GM21526 (cell line): ENCODE measurements at regions not wholly inside any gene's neighbourhood (a gene's known extent, or its start where the extent isn't known, plus 50 kb on each side); places are given as distances from the start of the nearest gene placed in this dataset.

Experiments used
- ATAC-seq: cut with Tn5 transposase; IDR thresholded peaks from one replicate; pipeline ENCODE4 v1.9.1; 2021; ENCODE audit warnings: moderate library complexity; ENCODE audit not compliant: unreplicated experiment, low FRiP score

GRCh38 chr4:171639540-171639939 is 173.7 kb upstream of the GALNTL6 start:
- peak; percentile 92 for ATAC-seq

DNA sequence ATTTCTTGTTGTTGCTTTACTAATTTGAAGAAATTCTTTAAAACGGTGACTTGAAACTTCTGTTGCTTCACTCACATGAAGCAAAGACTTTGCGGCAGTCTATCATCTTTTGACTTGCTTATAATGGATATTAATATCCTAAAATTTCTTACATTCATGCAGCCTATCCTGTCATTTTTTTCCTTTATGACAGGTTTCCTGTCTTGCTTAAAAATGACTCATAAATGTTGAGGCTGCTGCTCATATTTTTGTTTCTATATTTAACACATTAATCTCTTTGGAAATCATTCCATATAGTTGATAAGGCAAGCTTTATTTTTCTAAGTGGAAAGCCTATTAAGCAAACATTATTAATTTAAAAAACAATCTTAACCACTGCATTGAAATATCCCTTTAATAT is 176.6 kb upstream of the GALNTL6 start:
- ATAC-seq, result no peak

GRCh38 chr4:171629737-171630136 is 183.5 kb upstream of the GALNTL6 start:
- no peak for ATAC-seq

DNA sequence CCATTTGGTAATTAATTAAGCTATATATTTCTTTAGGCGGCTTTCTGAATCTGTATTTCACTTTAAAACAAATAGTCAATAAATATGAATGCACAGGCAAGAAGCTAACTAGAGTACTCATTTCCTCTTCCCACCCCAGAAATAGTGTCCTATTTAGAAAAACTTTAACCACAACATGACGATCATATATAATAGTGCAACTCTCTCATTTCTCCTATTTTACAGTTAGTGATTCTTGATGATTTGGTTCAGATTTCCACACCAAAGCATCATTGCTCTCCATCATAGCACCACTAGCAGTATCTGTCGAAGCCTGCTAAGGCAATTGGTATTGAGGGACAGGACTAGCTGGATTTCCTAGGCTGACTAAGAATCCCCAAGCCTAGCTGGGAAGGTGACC is 184.0 kb upstream of the GALNTL6 start:
- ATAC-seq, result peak; percentile 95

GRCh38 chr4:171626554-171626953 is 186.7 kb upstream of the GALNTL6 start:
- ATAC-seq, result no peak

- no peak for ATAC-seq
Observed at GRCh38 chr4:171622729-171623128, 190.5 kb upstream of the GALNTL6 start.

- ATAC-seq, result peak; percentile 62
Observed at GRCh38 chr4:171621646-171622045, 191.6 kb upstream of the GALNTL6 start.

GRCh38 chr4:171612907-171613306 is 200.3 kb upstream of the GALNTL6 start:
- no peak for ATAC-seq

DNA sequence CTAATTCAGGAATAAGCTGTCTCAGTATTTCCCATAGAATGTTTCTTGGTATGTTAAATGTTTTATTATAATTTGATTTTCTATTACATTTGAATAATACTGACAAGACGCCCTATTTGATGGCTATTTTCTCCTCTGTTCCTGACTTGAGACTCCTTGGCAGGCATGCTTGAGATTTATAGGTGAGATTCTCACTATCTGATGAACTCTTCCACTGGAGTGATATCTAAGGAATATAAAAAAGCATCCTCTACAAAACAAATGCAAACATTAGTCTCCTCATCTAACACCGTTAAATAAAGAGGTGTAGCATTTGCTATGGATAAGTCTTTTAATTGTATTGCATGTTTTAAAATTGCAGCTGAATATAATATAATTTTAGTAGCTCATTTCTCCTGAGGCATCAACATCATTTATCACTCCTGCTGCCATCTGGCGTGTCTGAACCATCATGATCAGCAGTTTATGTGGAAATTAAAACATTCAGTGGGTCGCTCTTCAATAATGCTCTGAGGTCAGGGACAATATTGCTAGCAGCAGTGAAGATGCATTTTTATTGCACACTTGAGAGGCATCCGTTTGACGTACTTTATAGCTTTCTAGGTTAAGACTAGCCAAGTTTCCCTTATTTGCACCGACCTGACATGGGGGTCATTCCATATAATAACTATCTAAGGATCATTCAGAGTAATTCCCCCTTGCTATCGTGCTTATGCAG is 210.4 kb upstream of the GALNTL6 start:
- ATAC-seq, result no peak

- ATAC-seq, result no peak
Observed at GRCh38 chr4:171601091-171601490, 212.1 kb upstream of the GALNTL6 start.

GRCh38 chr4:171599628-171600027 is 213.6 kb upstream of the GALNTL6 start:
- no peak for ATAC-seq

DNA sequence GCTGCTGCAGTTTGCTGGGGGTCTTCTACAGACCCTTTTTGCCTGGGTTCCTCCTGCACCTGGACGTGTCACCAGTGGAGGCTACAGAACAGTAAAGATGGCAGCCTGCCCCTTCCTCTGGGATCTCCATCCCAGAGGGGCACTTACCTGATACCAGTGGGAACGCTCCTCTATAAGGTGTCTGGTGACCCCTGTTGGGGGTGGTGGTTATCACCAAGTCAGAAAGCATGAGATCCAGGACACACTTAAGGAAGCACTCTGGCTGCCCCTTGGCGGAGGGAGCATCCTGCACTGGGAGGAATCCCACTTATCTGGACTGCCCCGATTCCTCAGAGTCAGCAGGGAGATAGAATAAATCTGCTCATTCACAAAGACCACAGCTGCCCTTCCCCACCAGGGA is 218.9 kb upstream of the GALNTL6 start:
- ATAC-seq, result no peak

GRCh38 chr4:171590716-171591115 is 222.5 kb upstream of the GALNTL6 start:
- no peak for ATAC-seq

DNA sequence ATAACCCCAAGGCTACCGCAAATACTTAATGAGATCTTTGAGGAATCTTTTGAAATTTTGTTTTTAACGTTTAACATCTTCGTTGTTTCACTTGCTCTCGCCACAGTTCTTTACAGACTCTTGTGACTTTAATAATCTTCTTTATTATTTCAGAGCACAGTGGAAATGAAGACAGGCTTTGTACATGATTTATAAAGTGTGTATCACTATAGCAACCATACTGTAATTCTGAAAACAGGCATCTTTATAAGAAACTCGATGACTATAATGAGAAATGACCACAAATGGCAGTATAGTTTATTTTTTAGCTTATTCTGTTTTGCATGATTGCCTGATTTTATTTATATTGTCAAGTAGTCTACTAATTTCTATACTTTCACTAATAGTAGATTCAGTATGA is 224.4 kb upstream of the GALNTL6 start:
- no peak for ATAC-seq

DNA sequence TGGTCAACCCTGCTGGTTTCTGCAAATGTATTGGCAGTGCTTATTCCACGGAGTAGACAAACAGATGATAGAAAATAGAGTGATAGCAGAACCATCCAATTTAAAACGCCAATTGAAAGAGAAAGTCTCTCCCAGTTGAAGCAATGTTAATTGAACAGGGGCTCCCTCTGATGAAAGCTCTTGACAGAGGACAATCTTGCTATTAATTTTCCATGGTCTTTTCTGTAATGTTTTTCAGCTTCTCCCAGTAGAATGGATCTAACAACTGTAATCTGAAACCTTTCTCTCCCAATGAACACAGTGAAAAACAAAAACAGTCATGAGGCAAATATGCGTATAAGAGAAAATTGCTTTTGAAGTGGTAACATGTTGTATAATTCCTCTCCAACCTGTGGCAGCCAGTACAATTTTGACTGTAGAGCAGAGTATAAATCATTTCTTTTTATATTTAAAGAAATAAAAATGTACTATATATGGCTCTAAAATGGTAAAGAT is 225.1 kb upstream of the GALNTL6 start:
- no peak for ATAC-seq

DNA sequence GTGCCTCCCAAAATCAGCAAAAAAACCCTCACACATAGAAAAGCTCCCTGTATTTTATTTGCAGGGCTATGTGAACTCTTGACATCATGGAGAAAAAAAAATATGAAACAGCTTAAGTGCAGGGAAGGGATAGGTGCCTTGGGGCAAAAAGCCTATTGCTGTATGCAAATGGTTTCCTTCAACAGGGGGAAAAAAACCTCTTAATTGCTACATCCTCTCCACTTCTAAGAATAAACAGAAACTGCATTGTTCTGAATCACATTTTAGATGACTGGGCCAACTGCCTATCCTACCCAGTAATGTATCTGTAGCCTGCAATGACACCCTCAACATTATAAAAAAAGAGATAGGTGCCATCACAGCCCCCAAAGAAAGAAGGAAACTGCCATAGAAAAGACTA is 229.4 kb upstream of the GALNTL6 start:
- ATAC-seq, result no peak

GRCh38 chr4:171582961-171583581 is 230.1 kb upstream of the GALNTL6 start:
- ATAC-seq, result no peak

GRCh38 chr4:171573181-171573580 is 240.0 kb upstream of the GALNTL6 start:
- ATAC-seq, result no peak

DNA sequence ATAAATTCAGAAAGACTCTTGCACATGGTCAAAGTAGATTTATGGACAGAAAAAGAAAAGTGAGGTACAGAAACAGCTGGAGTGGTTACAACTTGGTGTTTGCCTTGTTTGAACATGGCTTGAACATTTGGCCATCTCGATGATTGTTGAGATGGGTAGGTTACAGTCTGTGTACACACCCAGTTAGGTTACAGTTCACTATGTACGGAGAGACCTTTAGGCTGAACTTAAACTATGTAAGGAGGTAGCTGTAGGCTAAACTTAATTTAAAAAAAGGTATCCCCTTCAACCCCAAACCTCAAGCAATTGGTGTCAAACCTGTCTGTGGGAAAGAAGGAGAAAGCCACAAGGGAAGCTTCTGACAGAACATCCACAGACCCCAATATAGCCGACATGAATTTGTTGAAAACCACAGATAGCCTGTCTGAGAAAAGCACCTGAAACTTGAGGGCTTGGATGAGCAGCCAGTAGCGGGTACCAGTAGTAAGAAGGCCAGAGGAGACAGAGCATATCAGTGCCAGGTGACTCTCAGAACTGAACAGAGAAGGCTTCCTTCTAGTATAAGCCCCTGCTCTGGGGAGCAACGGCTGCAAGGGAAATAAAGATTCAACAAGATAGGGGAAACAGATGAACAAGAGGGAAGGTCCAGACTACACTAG is 247.9 kb upstream of the GALNTL6 start:
- peak; percentile 76 for ATAC-seq

DNA sequence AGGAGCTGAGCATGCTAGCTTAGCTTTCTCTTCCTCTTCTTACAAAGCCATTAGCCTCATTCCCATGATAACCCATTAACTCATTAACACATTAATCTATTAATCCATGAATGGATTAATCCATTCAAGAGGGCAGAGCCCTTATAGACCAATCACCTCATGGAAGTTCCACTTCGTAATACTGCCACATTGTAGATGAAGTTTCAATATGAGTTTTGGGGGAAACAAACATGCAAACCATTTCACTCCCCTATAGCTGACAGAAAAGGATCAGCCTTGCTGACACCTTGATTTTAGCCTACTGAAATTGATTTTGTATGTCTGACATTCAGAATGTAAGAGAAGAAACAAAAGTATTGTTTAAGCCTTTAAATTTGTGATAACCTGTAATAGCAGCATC is 251.8 kb upstream of the GALNTL6 start:
- peak; percentile 73 for ATAC-seq

- ATAC-seq, result no peak
Observed at GRCh38 chr4:171553961-171554360, 259.2 kb upstream of the GALNTL6 start.

DNA sequence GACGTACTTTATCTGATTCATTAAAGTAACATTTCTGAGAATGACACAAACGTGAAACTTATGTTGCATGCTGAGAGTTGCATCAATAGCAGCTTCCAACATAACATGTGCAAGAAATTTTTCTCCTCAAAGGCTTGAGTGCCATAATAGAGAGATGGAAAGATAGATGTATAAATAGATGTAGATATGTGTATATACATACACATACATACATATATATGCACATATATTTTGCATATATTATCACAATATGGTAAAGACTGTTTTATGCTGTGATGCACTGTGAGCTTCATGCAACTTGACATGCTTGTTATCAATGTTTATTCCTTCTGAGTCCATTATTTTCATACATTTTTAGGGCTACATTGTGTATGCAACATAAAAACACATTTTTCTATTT is 270.6 kb upstream of the GALNTL6 start:
- ATAC-seq, result no peak
